Gastroesophageal sphincter (tissue), 4 donors: ENCODE measurements at regions not wholly inside any gene's neighbourhood (a gene's known extent, or its start where the extent isn't known, plus 50 kb on each side); places are given as distances from the start of the nearest gene placed in this dataset.

Experiments
- ATAC-seq: fragments of 150-250 bp; one replicate; pipeline ENCODE4 v1.9.1; 2016; ENCODE audit warnings: mild to moderate bottlenecking, moderate library complexity
- H3K27ac ChIP-seq, 4 donors: fragments of 200-600 bp; sonication (generic) in 3 of 4; 1 replicate in 3 of 4; 2 replicates in 1 of 4; pipeline ENCODE4 v1.5.1; 2016 to 2019
- H3K27me3 ChIP-seq: fragments of 200-600 bp; sonication (generic); one replicate; pipeline ENCODE4 v1.5.1; 2019
- H3K36me3 ChIP-seq, 2 donors: fragments of 200-600 bp; sonication (generic); one replicate each; pipeline ENCODE4 v1.5.1; 2019; ENCODE audit warnings: control low read depth in 1 of 2
- H3K4me1 ChIP-seq, 3 donors: fragments of 200-600 bp; sonication (generic); 1 replicate in 2 of 3; 2 replicates in 1 of 3; pipeline ENCODE4 v1.5.1; 2016 to 2019; ENCODE audit warnings: control low read depth in 2 of 3
- H3K4me3 ChIP-seq, 2 donors: fragments of 200-600 bp; sonication (generic); one replicate each; pipeline ENCODE4 v1.5.1; 2019; ENCODE audit warnings: mild to moderate bottlenecking in 1 of 2, moderate library complexity in 1 of 2
- H3K9me3 ChIP-seq, 3 donors: fragments of 200-600 bp; sonication (generic); one replicate each; pipeline ENCODE4 v1.5.1; 2017 to 2019; ENCODE audit warnings: control low read depth in 2 of 3
- CTCF ChIP-seq, 4 experiments: fragments of 200-600 bp in 2 of 4; fragments of 450-650 bp in 2 of 4; sonication (generic) in 1 of 4; IDR thresholded peaks; one replicate each; pipeline ENCODE4 v1.5.1; 2017 to 2019; ENCODE audit warnings: antibody characterized with exemption in 4 of 4, mild to moderate bottlenecking in 2 of 4, moderate library complexity in 2 of 4
- EP300 ChIP-seq: sonication (generic); formaldehyde crosslinking; IDR thresholded peaks from one replicate; pipeline ENCODE4 v1.6.1; 2017; ENCODE audit warnings: antibody characterized with exemption, mild to moderate bottlenecking
- POLR2A ChIP-seq, 2 donors: fragments of 450-650 bp; IDR thresholded peaks; one replicate each; pipeline ENCODE4 v1.6.1; 2017; ENCODE audit warnings: antibody characterized with exemption in 2 of 2, mild to moderate bottlenecking in 2 of 2, moderate library complexity in 1 of 2
- POLR2AphosphoS5 ChIP-seq: sonication (generic); formaldehyde crosslinking; IDR thresholded peaks from one replicate; pipeline ENCODE4 v1.6.1; 2017; ENCODE audit warnings: antibody characterized with exemption
- WGBS, 2 donors: methylation state at CpG; one replicate each; pipeline ENCODE4 v1.1.5; 2018; ENCODE audit warnings: low coverage in 1 of 2; 5-methylcytosine and 5-hydroxymethylcytosine counted together

DNA sequence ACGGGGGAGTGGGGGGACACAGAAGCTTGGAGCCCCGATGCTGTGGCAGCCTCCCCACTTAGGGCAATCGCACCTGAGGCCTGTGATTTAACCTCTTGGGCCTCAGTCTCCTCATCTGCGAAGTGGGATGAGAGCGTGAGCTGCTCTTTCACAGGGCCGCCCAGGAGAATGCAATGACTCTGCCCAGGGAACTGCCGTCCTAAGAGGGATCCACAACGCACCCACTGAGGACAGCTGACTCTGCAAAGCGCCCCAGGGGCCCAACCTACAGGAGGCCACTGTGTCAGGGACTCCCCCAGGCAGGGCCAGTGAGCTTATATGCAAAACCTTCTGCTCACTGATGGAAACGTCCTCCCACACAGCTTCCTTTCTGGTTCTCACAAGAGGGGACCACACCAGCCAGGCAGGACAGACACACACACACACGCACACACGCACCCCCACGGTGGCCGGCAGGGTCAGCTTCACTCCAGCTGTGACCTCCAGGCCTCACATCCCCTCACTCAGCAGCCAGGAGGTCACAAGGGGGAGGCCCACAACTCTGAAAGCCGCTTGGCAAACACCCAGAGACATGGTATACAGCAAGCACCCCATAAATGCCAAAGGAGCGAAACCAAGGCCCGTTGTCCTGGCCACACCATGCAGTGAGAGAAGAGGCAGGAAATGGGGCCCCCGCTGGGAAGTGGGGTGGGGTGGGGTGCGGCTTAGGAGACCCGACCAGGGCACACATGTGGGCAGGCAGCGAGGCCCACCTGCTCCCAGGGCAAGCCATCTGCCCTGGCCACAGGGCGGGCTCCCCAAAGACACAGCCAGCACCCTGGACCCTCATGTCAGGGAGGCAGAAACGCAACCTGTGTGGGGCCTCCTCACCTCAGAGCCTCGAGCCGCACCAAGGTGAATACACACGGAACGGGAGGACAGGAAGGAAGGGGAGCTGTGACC is 73.3 kb downstream of the NCOR2 start:
- peaks cover 0 to 25% of the 10 kb centered on the region in 2 donors for H3K36me3 ChIP-seq
- 60 to 93% methylated on average over 1 to 3 of the region's 27 CpGs for WGBS, 2 donors
- H3K9me3 ChIP-seq = no peaks in the 10 kb centered on the region
- H3K27ac ChIP-seq = peak overlapping the region in 2 of 4 donors; percentile 49 to 86
- ATAC-seq = no peak
- H3K27me3 ChIP-seq = no peaks in the 10 kb centered on the region
- H3K4me3 ChIP-seq = no peak overlapping the region
- H3K4me1 ChIP-seq = peaks cover 4 to 96% (median 48%) of the 10 kb centered on the region in 3 donors
- no peak for TF ChIP-seq EP300
- TF ChIP-seq POLR2A (IDR thresholded peaks at IDR 0.05) = no peak
- no peak for TF ChIP-seq CTCF (IDR thresholded peaks at IDR 0.05)
- no peak for TF ChIP-seq POLR2AphosphoS5

GRCh38 chr12:124492879-124493808 is 74.3 kb downstream of the NCOR2 start:
- Histone ChIP-seq H3K4me1 (peaks cover 3 to 96% (median 46%) of the 10 kb centered on the region in 3 donors), H3K4me3 (no peak overlapping the region), H3K27ac (peak overlapping the region in 3 of 4 donors; percentile 33 to 86 (median 49)), H3K27me3 (no peaks in the 10 kb centered on the region), H3K36me3 (peaks cover 0 to 25% of the 10 kb centered on the region in 2 donors), H3K9me3 (no peaks in the 10 kb centered on the region)
- 40 to 68% methylated on average over 6 to 10 of the region's 17 CpGs for WGBS, 2 donors
- no peak for ATAC-seq
- TF ChIP-seq POLR2A (IDR thresholded peaks at IDR 0.05) (no peak), EP300 (no peak), CTCF (IDR thresholded peaks at IDR 0.05) (no peak), POLR2AphosphoS5 (no peak)

DNA sequence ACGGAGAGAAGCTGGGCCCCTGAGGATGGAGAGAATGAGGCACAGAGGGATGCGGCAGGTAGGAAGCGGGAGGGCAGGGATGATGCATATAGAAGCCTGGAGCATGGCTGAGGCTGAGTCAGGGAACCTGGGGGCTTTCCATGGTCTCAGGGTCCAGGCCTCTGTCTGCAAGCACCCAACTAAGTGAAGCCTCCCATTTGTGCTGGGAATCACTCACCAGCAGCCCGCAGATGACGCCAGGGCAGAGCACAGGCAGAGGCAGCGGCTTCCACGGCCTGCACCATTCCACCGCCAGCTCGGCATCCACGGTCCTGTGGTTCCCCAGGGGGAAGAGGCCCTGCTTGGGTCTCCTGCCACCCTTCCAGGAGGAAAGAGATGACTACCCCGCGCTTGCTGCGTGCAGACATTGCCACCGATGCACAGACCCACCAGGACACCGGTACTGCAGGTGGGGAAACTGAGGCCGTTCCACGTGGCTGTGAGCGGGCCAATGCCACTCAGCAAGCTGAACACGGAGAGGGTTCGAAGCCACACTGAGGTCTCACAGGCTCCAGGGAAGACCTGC is 75.5 kb downstream of the NCOR2 start:
- H3K4me1 ChIP-seq = peaks cover 0 to 96% (median 39%) of the 10 kb centered on the region in 3 donors
- ATAC-seq = no peak
- 76 to 100% methylated on average over 3 to 5 of the region's 20 CpGs for WGBS, 2 donors
- no peaks in the 10 kb centered on the region for H3K27me3 ChIP-seq
- H3K4me3 ChIP-seq = no peak overlapping the region
- no peak for TF ChIP-seq CTCF (IDR thresholded peaks at IDR 0.05)
- TF ChIP-seq EP300 = no peak
- no peak for TF ChIP-seq POLR2A (IDR thresholded peaks at IDR 0.05)
- TF ChIP-seq POLR2AphosphoS5 = no peak
- peak overlapping the region in 2 of 4 donors; percentile 35 to 54 for H3K27ac ChIP-seq
- H3K9me3 ChIP-seq = no peaks in the 10 kb centered on the region
- H3K36me3 ChIP-seq = peaks cover 0 to 26% of the 10 kb centered on the region in 2 donors

- Histone ChIP-seq H3K27ac (peak overlapping the region in 2 of 4 donors; percentile 45 to 54), H3K4me1 (peaks cover 0 to 96% (median 32%) of the 10 kb centered on the region in 3 donors), H3K36me3 (peaks cover 0 to 32% of the 10 kb centered on the region in 2 donors), H3K27me3 (no peaks in the 10 kb centered on the region), H3K4me3 (no peak overlapping the region), H3K9me3 (no peaks in the 10 kb centered on the region)
- TF ChIP-seq CTCF (IDR thresholded peaks at IDR 0.05) (no peak), POLR2A (IDR thresholded peaks at IDR 0.05) (no peak), POLR2AphosphoS5 (no peak), EP300 (no peak)
- 79% methylated on average over 4 of the region's 7 CpGs; no CpG with 5 or more reads in 1 of the 2 donors for WGBS, 2 donors
- ATAC-seq = no peak
Measured at GRCh38 chr12:124491310-124491709, 76.1 kb downstream of the NCOR2 start.
